ENCODE measurements at regions not wholly inside any gene's neighbourhood (a gene's known extent, or its start where the extent isn't known, plus 50 kb on each side); places are given as distances from the start of the nearest gene placed in this dataset.
"Not testable (repeated sequence)": the region's sequence is repeated elsewhere in the genome, so short reads cannot be mapped to it uniquely, and the experiment has no call there.

- no peaks in the 10 kb centered on the region for H3K27me3 ChIP-seq (replicated peaks; ENCODE audit: control insufficient read depth, insufficient read depth, low read length)
- no peak for DNase-seq (ENCODE audit: extremely low read depth, insufficient read length)
- H3K36me3 ChIP-seq (ENCODE audit: control insufficient read depth, insufficient read depth, low read length), result no peaks in the 10 kb centered on the region
- no peak overlapping the region for H3K4me3 ChIP-seq (replicated peaks; ENCODE audit: low read depth, low read length)
- no peak for TF ChIP-seq CTCF (IDR thresholded peaks at IDR 0.05; ENCODE audit: insufficient read depth, low read length, poor library complexity, severe bottlenecking)
These were observed 187.8 kb upstream of the ERBB4 start for GRCh38 chr2:212726403-212726802.

GRCh38 chr2:212725180-212725579 is 186.6 kb upstream of the ERBB4 start:
- no peak for TF ChIP-seq CTCF (IDR thresholded peaks at IDR 0.05; ENCODE audit: insufficient read depth, low read length, poor library complexity, severe bottlenecking)
- Histone ChIP-seq H3K4me3 (replicated peaks; ENCODE audit: low read depth, low read length) (no peak overlapping the region), H3K27me3 (replicated peaks; ENCODE audit: control insufficient read depth, insufficient read depth, low read length) (no peaks in the 10 kb centered on the region), H3K36me3 (ENCODE audit: control insufficient read depth, insufficient read depth, low read length) (no peaks in the 10 kb centered on the region)
- no peak for DNase-seq (ENCODE audit: extremely low read depth, insufficient read length)

- Histone ChIP-seq H3K36me3 (ENCODE audit: control insufficient read depth, insufficient read depth, low read length) (no peaks in the 10 kb centered on the region), H3K27me3 (replicated peaks; ENCODE audit: control insufficient read depth, insufficient read depth, low read length) (no peaks in the 10 kb centered on the region), H3K4me3 (replicated peaks; ENCODE audit: low read depth, low read length) (no peak overlapping the region)
- no peak for DNase-seq (ENCODE audit: extremely low read depth, insufficient read length)
- no peak for TF ChIP-seq CTCF (IDR thresholded peaks at IDR 0.05; ENCODE audit: insufficient read depth, low read length, poor library complexity, severe bottlenecking)
These were observed 184.6 kb upstream of the ERBB4 start for GRCh38 chr2:212723226-212723625.

- TF ChIP-seq CTCF (IDR thresholded peaks at IDR 0.05; ENCODE audit: insufficient read depth, low read length, poor library complexity, severe bottlenecking), result no peak
- H3K4me3 ChIP-seq (replicated peaks; ENCODE audit: low read depth, low read length), result no peak overlapping the region
- no peak for DNase-seq (ENCODE audit: extremely low read depth, insufficient read length)
- no peaks in the 10 kb centered on the region for H3K27me3 ChIP-seq (replicated peaks; ENCODE audit: control insufficient read depth, insufficient read depth, low read length)
- no peaks in the 10 kb centered on the region for H3K36me3 ChIP-seq (ENCODE audit: control insufficient read depth, insufficient read depth, low read length)
These were observed 183.4 kb upstream of the ERBB4 start for GRCh38 chr2:212722046-212722445.

DNA sequence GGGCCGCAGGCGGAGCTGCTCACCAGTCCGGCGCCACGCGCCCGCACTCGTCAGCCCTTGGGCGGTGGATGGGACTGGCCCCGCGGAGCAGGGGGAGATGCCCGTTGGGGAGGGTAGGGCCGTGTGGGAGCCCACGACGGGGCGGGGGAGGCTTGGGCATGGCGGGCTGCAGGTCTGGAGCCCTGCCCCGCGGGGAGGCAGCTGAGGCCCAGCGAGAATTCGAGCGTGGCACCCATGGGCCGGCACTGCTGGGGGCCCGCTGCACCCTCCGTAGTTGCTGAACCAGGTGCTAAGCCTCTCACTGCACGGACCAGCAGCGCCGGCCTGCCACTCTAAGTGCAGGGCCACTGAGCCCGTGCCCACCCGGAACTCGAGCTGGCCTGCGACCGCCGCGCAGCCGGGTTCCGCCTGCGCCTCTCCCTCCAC is 182.4 kb upstream of the ERBB4 start:
- no peak for DNase-seq (ENCODE audit: extremely low read depth, insufficient read length)
- no peak overlapping the region for H3K4me3 ChIP-seq (replicated peaks; ENCODE audit: low read depth, low read length)
- TF ChIP-seq CTCF (IDR thresholded peaks at IDR 0.05; ENCODE audit: insufficient read depth, low read length, poor library complexity, severe bottlenecking), result no peak
- H3K27me3 ChIP-seq (replicated peaks; ENCODE audit: control insufficient read depth, insufficient read depth, low read length), result no peaks in the 10 kb centered on the region
- H3K36me3 ChIP-seq (ENCODE audit: control insufficient read depth, insufficient read depth, low read length), result no peaks in the 10 kb centered on the region

GRCh38 chr2:212715411-212715810 is 176.8 kb upstream of the ERBB4 start:
- not testable (repeated sequence) for H3K4me3 ChIP-seq (replicated peaks; ENCODE audit: low read depth, low read length); H3K27me3 ChIP-seq (replicated peaks; ENCODE audit: control insufficient read depth, insufficient read depth, low read length); H3K36me3 ChIP-seq (ENCODE audit: control insufficient read depth, insufficient read depth, low read length); DNase-seq (ENCODE audit: extremely low read depth, insufficient read length)
